Heart left ventricle (tissue), 16 donors: ENCODE measurements at regions not wholly inside any gene's neighbourhood (a gene's known extent, or its start where the extent isn't known, plus 50 kb on each side); places are given as distances from the start of the nearest gene placed in this dataset.

Experiments
- ATAC-seq, 4 donors: fragments of 200-7000 bp; cut with Tn5 transposase; one replicate each; pipeline ENCODE4 v1.9.1; 2020 to 2022; ENCODE audit warnings: moderate library complexity in 4 of 4, mild to moderate bottlenecking in 3 of 4, moderate number of reproducible peaks in 1 of 4
- DNase-seq, 5 donors: peaks; one replicate each; pipeline ENCODE4 v3.0.0-alpha.2; 2020
- H3K27ac ChIP-seq, 12 donors: fragments of 200-600 bp; sonication (generic) in 4 of 12; one replicate each; pipeline versions ENCODE4 v1.5.0 to v1.8.0; 2016 to 2022; ENCODE audit warnings: mild to moderate bottlenecking in 2 of 12
- H3K27me3 ChIP-seq, 9 donors: fragments of 200-600 bp; sonication (generic) in 2 of 9; one replicate each; pipeline versions ENCODE4 v1.5.1 to v1.8.0; 2016 to 2022; ENCODE audit warnings: mild to moderate bottlenecking in 3 of 9
- H3K36me3 ChIP-seq, 9 donors: fragments of 200-600 bp; sonication (generic) in 2 of 9; one replicate each; pipeline versions ENCODE4 v1.5.0 to v1.8.0; 2018 to 2022; ENCODE audit warnings: mild to moderate bottlenecking in 2 of 9
- H3K4me1 ChIP-seq, 12 donors: fragments of 200-600 bp; sonication (generic) in 4 of 12; one replicate each; pipeline versions ENCODE4 v1.5.0 to v1.8.0; 2016 to 2022; ENCODE audit warnings: mild to moderate bottlenecking in 3 of 12
- H3K4me3 ChIP-seq, 12 donors: fragments of 200-600 bp; sonication (generic) in 4 of 12; one replicate each; pipeline versions ENCODE4 v1.5.0 to v1.8.0; 2017 to 2022; ENCODE audit warnings: mild to moderate bottlenecking in 9 of 12, moderate library complexity in 4 of 12
- H3K9me3 ChIP-seq, 12 donors: fragments of 200-600 bp; sonication (generic) in 4 of 12; one replicate each; pipeline versions ENCODE4 v1.5.0 to v1.8.0; 2016 to 2022; ENCODE audit warnings: mild to moderate bottlenecking in 1 of 12
- CTCF ChIP-seq, 12 donors: fragments of 200-600 bp; sonication (generic) in 4 of 12; IDR thresholded peaks; one replicate each; pipeline versions ENCODE4 v1.5.0 to v1.8.0; 2018 to 2022; ENCODE audit warnings: antibody characterized with exemption in 12 of 12, mild to moderate bottlenecking in 5 of 12
- POLR2A ChIP-seq, 2 donors: fragments of 450-650 bp; IDR thresholded peaks; one replicate each; pipeline ENCODE4 v1.6.1; 2017; ENCODE audit warnings: antibody characterized with exemption in 2 of 2, mild to moderate bottlenecking in 2 of 2, moderate library complexity in 2 of 2
- WGBS, 4 donors: extraction: QIAGEN DNeasy Blood & Tissue Kit in 2 of 4; methylation state at CpG; one replicate each; pipeline versions ENCODE4 v1.1.5 to v1.1.7; 2013 to 2018; 5-methylcytosine and 5-hydroxymethylcytosine counted together
- intact Hi-C, 10 donors: fragments of 100-400 bp; cut with DNase I; formaldehyde crosslinking; loops; one replicate each; pipeline versions ENCODE4 v1.11.1 to v1.14.2; 2022
- donor health status: ischemic (EF 13 %, LVEDD 7.1; RV severe dilation, severe dysfunction).
- donor health status: healthy with polysubstance abuse.
- donor health status: DM: no; HTN: yes; CAD: no.
- donor health status: DM: no; HTN: no; CAD: no.
- donor health status: ischemic (EF 25% LVEDD 6.9; RV normal size, moderate dysfunction).
- donor health status: ischemic (EF 25% LVEDD 5.7; RV mildly dilated, moderate dysfunction).
- donor health status: healthy.
- donor health status: DM: yes; HTN: yes; CAD: no.
- donor health status: ischemic (EF 35%, LVEDD 5.7; RV mildly dilated, moderate dysfunction).
- donor health status: nonischemic (EF 11% LVEDD 7.7; RV severe dilation, severe dysfunction).
- donor health status: DM: yes; HTN: yes; CAD: no.
- donor health status: PGD.
- donor health status: ischemic (EF 29% LVEDD 5.4; RV normal size, mild dysfunction).
- donor health status: nonischemic (EF 23%, LVEDD 6.1; RV moderate dilation, normal function).

- DNase-seq, result no peak
- 56 to 63% (median 58%) methylated on average over 5 of the region's 5 CpGs for WGBS, 4 donors
- Histone ChIP-seq H3K4me3 (no peak overlapping the region), H3K27ac (no peak overlapping the region), H3K4me1 (no peaks in the 10 kb centered on the region), H3K36me3 (no peaks in the 10 kb centered on the region), H3K27me3 (no peaks in the 10 kb centered on the region), H3K9me3 (no peaks in the 10 kb centered on the region)
- TF ChIP-seq CTCF (IDR thresholded peaks at IDR 0.05) (peak; percentile 19 to 67 (median 44)), POLR2A (IDR thresholded peaks at IDR 0.05) (no peak)
- intact Hi-C loops, result loop anchor here in 8 of 10 donors (2.0 to 10.0 kb wide), 4 partner anchors 93 to 95 kb away; no protein-coding TSS in a partner anchor
- ATAC-seq, result no peak
Measured at GRCh38 chr1:79259390-79260336, 253.1 kb upstream of the ADGRL4 start.

- intact Hi-C loops, result no loop called here
- H3K4me1 ChIP-seq, result no peaks in the 10 kb centered on the region
- no peaks in the 10 kb centered on the region for H3K36me3 ChIP-seq
- H3K9me3 ChIP-seq, result no peaks in the 10 kb centered on the region
- WGBS, 4 donors, result 90 to 98% (median 93%) methylated on average over 2 of the region's 2 CpGs
- no peak overlapping the region for H3K4me3 ChIP-seq
- no peak overlapping the region for H3K27ac ChIP-seq
- no peaks in the 10 kb centered on the region for H3K27me3 ChIP-seq
- no peak for TF ChIP-seq CTCF (IDR thresholded peaks at IDR 0.05)
- no peak for TF ChIP-seq POLR2A (IDR thresholded peaks at IDR 0.05)
- DNase-seq (no peak), ATAC-seq (no peak)
Measured at GRCh38 chr1:79255421-79255820, 248.9 kb upstream of the ADGRL4 start.

- DNase-seq, result no peak
- no peaks in the 10 kb centered on the region for H3K9me3 ChIP-seq
- intact Hi-C loops, result no loop called here
- H3K27me3 ChIP-seq, result no peaks in the 10 kb centered on the region
- no peak overlapping the region for H3K4me3 ChIP-seq
- 89 to 95% (median 94%) methylated on average over 3 of the region's 3 CpGs for WGBS, 4 donors
- H3K27ac ChIP-seq, result no peak overlapping the region
- TF ChIP-seq POLR2A (IDR thresholded peaks at IDR 0.05) (no peak), CTCF (IDR thresholded peaks at IDR 0.05) (no peak)
- no peak for ATAC-seq
- no peaks in the 10 kb centered on the region for H3K36me3 ChIP-seq
- H3K4me1 ChIP-seq, result no peaks in the 10 kb centered on the region
Measured at GRCh38 chr1:79252598-79252997, 246.1 kb upstream of the ADGRL4 start.

- Histone ChIP-seq H3K9me3 (peaks cover 0 to 3% (median 0%) of the 10 kb centered on the region in 12 donors), H3K4me3 (no peak overlapping the region), H3K27ac (no peak overlapping the region), H3K27me3 (no peaks in the 10 kb centered on the region), H3K4me1 (peaks cover 0 to 8% (median 0%) of the 10 kb centered on the region in 12 donors), H3K36me3 (no peaks in the 10 kb centered on the region)
- DNase-seq (no peak), ATAC-seq (no peak)
- no peak for TF ChIP-seq CTCF (IDR thresholded peaks at IDR 0.05)
- no peak for TF ChIP-seq POLR2A (IDR thresholded peaks at IDR 0.05)
- WGBS, 4 donors, result 80 to 98% (median 90%) methylated on average over 5 of the region's 5 CpGs
- intact Hi-C loops, result no loop called here
Measured at GRCh38 chr1:79239840-79240239, 233.3 kb upstream of the ADGRL4 start.
